Esophagus (tissue), 2 donors: ENCODE measurements at regions not wholly inside any gene's neighbourhood (a gene's known extent, or its start where the extent isn't known, plus 50 kb on each side); places are given as distances from the start of the nearest gene placed in this dataset.

Experiments
- H3K27ac ChIP-seq, 2 donors: one replicate each; pipeline ENCODE4 v1.5.1; 2013; ENCODE audit warnings: low read depth in 2 of 2, mild to moderate bottlenecking in 2 of 2, inconsistent platforms in 1 of 2, low read length in 1 of 2, moderate library complexity in 1 of 2
- H3K27me3 ChIP-seq, 2 donors: one replicate each; pipeline ENCODE4 v1.6.1; 2013; ENCODE audit warnings: low read length in 2 of 2, control low read depth in 1 of 2, mild to moderate bottlenecking in 1 of 2; ENCODE audit not compliant: insufficient read depth in 2 of 2, control insufficient read depth in 1 of 2
- H3K36me3 ChIP-seq, 2 donors: one replicate each; pipeline ENCODE4 v1.6.1; 2013; ENCODE audit warnings: low read length in 1 of 2; ENCODE audit not compliant: control insufficient read depth in 2 of 2, insufficient read depth in 2 of 2
- H3K4me1 ChIP-seq, 2 donors: one replicate each; pipeline ENCODE4 v1.6.1; 2013; ENCODE audit warnings: low read length in 1 of 2; ENCODE audit not compliant: control insufficient read depth in 2 of 2, insufficient read depth in 2 of 2
- H3K4me3 ChIP-seq, 2 donors: one replicate each; pipeline ENCODE4 v1.5.1; 2013; ENCODE audit warnings: low read length in 2 of 2, mild to moderate bottlenecking in 2 of 2, low read depth in 1 of 2, moderate library complexity in 1 of 2
- H3K9me3 ChIP-seq, 2 donors: one replicate each; pipeline ENCODE4 v1.6.1; 2013; ENCODE audit warnings: mild to moderate bottlenecking in 2 of 2, low read depth in 1 of 2, low read length in 1 of 2, moderate library complexity in 1 of 2; ENCODE audit not compliant: control insufficient read depth in 2 of 2, insufficient read depth in 1 of 2
- WGBS, 2 donors: extraction: QIAGEN DNeasy Blood & Tissue Kit; methylation state at CpG; one replicate each; pipeline ENCODE4 v1.1.7; 2013; 5-methylcytosine and 5-hydroxymethylcytosine counted together
- donor health status: healthy with polysubstance abuse.
- donor health status: Bipolar disorder and iron deficiency.

DNA sequence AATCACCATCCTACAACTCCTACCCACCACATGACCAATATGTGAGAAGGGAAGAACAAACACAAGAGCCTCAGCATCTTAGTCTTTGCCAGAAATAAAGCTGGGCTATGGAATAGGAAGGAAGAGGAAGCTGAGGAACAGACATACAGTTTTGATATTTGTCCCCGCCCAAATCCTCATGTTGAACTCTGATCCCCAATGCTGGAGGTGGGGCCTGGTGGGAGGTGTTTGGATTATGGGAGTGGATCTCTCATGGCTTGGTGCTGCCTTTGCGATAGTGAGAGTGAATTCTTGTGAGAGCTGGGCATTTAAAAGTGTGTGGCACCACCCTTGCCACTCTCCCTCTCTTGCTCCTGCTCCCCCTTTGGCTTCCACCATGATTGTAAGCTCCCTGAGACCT, 52.4 kb upstream of the NLK start:
- WGBS, 2 donors, result 89 to 94% methylated on average over 2 of the region's 2 CpGs
- Histone ChIP-seq H3K4me3 (no peak overlapping the region), H3K36me3 (no peaks in the 10 kb centered on the region), H3K27ac (no peak overlapping the region), H3K4me1 (no peaks in the 10 kb centered on the region), H3K27me3 (no peaks in the 10 kb centered on the region), H3K9me3 (no peaks in the 10 kb centered on the region)

DNA sequence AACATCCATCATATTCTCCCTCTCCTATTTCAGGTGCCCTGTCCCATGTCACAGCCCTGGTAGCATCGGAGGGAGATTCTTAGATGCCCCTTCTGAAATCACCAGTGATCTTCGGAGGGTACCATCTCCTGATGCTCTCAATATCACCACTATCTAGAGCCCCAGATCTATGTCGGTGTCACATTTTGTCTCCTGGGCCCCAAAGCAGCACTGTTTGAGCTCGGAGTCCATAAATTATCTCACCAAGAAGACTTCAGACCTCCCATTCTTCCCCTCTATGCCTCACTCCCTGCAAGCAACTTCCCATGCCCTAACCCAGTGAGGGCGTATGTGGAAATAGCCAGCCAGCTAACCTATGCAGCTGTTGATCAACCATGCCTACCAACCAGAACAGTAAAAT, 51.5 kb upstream of the NLK start:
- Histone ChIP-seq H3K4me3 (no peak overlapping the region), H3K27ac (no peak overlapping the region), H3K4me1 (no peaks in the 10 kb centered on the region), H3K27me3 (no peaks in the 10 kb centered on the region), H3K36me3 (no peaks in the 10 kb centered on the region), H3K9me3 (no peaks in the 10 kb centered on the region)
- 88 to 95% methylated on average over 5 of the region's 5 CpGs for WGBS, 2 donors

DNA sequence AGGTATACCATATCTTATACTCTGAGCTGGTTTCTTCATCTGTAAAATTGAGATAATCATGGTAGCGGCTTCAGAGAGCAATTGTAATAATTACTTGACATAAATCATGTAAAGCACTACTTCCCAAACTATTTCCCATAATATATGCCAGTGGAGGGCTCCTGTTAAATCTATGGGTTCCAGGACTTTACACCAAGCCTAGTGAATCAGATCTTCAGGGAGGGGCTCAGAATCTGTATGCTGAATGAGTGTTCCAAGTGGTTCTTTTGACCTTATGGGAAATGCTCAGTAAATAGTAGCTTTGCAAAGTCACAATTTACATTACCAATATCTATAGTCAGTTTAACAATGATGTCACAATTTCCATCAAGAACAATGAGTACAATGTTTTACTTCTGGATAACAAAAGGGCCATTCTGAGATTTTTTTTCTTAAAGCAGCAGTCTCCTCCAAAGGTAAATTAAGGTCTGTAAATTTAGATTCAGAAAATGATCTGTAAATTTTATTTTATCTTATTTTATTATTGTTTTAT, 50.9 kb upstream of the NLK start:
- H3K4me1 ChIP-seq, result no peaks in the 10 kb centered on the region
- H3K36me3 ChIP-seq, result no peaks in the 10 kb centered on the region
- H3K9me3 ChIP-seq, result no peaks in the 10 kb centered on the region
- no peaks in the 10 kb centered on the region for H3K27me3 ChIP-seq
- H3K27ac ChIP-seq, result no peak overlapping the region
- H3K4me3 ChIP-seq, result no peak overlapping the region
- 88 to 95% methylated on average over 1 of the region's 1 CpG for WGBS, 2 donors
